ENCODE measurements at regions not wholly inside any gene's neighbourhood (a gene's known extent, or its start where the extent isn't known, plus 50 kb on each side); places are given as distances from the start of the nearest gene placed in this dataset.
"Not testable (repeated sequence)": the region's sequence is repeated elsewhere in the genome, so short reads cannot be mapped to it uniquely, and the experiment has no call there.

- DNase-seq (ENCODE audit: low read depth), result no peak
These were observed 281.0 kb downstream of the OXSM start for GRCh38 chr3:26070854-26071253.

- no peak for DNase-seq (ENCODE audit: low read depth)
These were observed 284.2 kb downstream of the OXSM start for GRCh38 chr3:26074080-26074479.

DNA sequence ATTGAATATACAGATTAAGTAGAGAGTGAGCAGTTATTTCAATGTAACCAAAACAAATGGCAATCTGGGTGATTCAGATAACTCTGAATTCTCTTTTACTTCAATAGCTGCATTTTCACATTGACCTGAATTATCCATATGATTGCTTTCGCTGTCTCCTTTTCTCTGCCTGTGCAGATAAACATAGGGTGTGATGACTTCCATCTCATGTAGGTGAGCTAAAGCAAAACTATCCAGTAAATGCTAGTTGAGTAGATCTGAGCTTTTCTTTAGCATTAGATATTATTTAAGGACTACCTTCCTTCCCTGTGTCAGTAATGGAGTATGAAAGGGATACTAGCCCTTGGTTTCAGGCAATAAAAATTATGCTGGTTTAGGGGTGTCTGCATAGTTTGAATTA is 288.6 kb downstream of the OXSM start:
- no peak for DNase-seq (ENCODE audit: low read depth)

DNA sequence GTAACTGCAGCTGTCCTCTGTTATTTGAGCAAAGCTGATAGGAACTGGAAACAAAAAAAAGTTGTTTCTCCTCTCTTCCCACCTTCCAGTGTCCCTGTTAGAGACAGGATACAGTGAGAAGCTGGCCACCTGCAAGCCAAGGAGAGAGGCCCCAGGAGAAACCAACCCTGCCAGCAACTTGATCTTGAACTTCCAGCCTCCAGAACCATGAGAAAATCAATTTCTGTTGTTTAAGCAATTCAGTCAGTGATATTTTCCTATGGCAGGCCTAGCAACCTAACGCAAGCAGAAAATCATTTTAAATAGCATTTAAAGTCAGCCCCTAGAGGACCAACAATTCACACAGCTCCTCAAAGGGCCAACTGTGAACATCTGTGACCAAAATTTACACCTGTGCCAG is 291.3 kb downstream of the OXSM start:
- no peak for DNase-seq (ENCODE audit: low read depth)

- DNase-seq (ENCODE audit: low read depth), result no peak
These were observed 291.9 kb downstream of the OXSM start for GRCh38 chr3:26081806-26082205.

- DNase-seq (ENCODE audit: low read depth), result no peak
These were observed 293.0 kb downstream of the OXSM start for GRCh38 chr3:26082911-26083310.

DNA sequence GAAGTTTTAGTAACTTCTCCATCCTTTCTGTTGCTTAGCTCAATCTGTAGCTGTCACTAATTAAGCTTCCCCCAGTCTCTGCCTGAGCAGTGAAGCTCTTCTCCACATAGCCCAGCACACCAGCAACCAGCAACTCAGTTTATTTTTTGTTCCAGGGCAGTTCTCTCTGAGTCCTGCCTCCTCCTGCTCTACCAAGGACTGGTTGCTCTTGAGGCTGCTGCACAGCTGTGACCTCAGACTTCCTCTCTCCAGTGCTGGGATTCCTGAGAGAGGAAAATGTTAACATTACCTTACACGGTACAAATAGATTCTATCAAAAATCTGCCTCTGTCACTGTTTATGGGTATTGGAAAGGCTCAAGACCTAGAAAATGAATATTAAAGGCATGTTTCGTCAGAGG is 294.7 kb downstream of the OXSM start:
- no peak for DNase-seq (ENCODE audit: low read depth)

GRCh38 chr3:26087751-26088150 is 297.9 kb downstream of the OXSM start:
- DNase-seq (ENCODE audit: low read depth), result no peak

GRCh38 chr3:26089249-26089648 is 299.4 kb downstream of the OXSM start:
- no peak for DNase-seq (ENCODE audit: low read depth)

DNA sequence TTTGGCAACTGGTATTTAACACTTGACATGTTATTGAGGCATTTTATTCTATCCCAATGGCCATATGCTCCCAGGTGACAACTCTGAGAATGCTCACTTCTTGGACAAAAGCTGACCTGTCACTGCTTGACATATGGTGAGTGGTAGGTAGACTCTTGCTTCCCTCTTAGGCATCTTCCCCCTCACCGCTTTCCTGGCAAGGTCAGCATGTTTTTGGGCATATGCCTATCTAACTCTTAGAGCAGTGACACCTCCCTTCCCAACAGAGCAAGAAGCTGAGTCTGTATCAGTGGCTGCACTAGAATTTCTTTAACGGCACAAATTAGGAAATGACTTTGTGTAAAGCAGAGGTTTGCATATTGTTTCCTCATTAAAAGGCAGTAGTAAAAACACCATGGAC is 300.7 kb downstream of the OXSM start:
- no peak for DNase-seq (ENCODE audit: low read depth)

- DNase-seq (ENCODE audit: low read depth), result no peak
These were observed 301.2 kb downstream of the OXSM start for GRCh38 chr3:26091096-26091495.

- no peak for DNase-seq (ENCODE audit: low read depth)
These were observed 301.7 kb downstream of the OXSM start for GRCh38 chr3:26091626-26092025.

DNA sequence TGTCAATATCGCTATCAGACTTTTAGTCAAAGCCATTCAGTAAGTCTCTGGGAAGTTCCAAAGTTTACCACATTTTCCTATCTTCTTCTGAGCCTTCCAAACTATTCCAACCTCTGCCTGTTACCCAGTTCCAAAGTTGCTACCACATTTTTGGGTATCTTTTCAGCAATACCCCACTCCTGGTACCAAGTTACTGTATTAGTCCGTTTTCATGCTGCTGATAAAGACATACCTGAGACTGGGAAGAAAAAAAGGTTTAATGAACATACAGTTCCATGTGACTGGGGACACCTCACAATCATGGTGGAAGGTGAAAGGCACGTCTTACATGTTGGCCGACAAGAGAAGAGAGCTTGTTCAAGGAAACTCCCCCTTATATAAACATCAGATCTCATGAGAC is 307.2 kb downstream of the OXSM start:
- DNase-seq (ENCODE audit: low read depth), result not testable (repeated sequence)

DNA sequence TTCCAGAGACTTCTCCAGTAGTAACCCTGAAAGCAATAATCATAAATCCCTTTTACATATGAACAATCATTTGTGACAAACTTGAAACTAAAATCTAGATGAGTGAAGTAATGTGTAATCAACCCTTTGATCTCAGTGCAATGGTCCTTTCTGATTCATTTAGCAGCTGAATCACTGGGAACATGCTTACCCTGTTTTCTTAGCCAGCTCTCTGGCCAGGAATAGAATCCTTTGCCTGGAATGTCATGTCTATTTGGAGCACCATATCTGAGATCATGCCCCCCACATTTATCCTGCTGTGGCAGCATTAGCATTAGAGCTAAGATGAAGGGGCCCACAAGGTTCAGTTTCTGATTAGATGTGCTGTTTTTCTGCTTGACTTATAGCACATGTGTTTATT is 309.8 kb downstream of the OXSM start:
- DNase-seq (ENCODE audit: low read depth), result peak; percentile 43

GRCh38 chr3:26100176-26100575 is 310.3 kb downstream of the OXSM start:
- DNase-seq (ENCODE audit: low read depth), result no peak

GRCh38 chr3:26102376-26102775 is 312.5 kb downstream of the OXSM start:
- no peak for DNase-seq (ENCODE audit: low read depth)

DNA sequence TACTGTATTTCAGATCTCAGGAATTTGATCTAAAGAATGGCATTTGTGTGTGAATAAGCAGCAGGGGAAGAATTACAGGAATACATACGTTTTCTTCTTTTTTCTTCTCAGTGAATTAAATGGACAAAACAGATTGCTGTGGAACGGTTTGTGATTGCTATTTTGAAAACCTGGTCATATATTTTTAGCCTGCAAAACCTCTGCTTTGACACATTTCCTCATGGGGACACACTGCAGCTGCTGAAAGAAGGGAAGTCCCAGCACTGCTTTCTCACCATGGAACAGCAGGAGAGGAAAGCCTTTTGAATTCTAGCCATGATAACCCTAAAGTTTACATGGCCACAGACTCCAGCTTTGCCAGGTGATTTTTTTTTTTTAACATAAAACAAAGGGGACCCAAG is 315.0 kb downstream of the OXSM start:
- DNase-seq (ENCODE audit: low read depth), result no peak

DNA sequence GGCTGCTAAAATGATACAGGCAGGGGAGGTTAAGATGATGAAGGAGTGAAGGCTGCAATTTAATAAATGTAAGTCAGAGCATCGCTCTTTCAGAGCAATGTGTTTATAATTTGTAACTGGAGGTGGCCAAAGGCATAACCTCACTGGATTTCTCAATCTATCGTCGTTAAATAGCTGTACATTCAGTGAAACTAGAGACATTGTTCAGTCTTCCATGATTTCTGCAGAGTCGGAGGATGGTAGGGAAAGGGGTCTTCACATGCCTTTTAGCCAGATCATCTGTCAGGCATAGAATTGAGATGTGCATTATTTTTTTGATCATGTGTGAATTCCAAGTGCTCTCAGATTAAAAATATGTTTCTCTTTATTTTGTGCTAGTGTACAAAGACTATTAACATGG is 315.4 kb downstream of the OXSM start:
- DNase-seq (ENCODE audit: low read depth), result no peak

- DNase-seq (ENCODE audit: low read depth), result no peak
These were observed 316.3 kb downstream of the OXSM start for GRCh38 chr3:26106228-26106627.

GRCh38 chr3:26108846-26109489 is 319.1 kb downstream of the OXSM start:
- DNase-seq (ENCODE audit: low read depth), result no peak

GRCh38 chr3:26114851-26115250 is 325.0 kb downstream of the OXSM start:
- no peak for DNase-seq (ENCODE audit: low read depth)

GRCh38 chr3:26118165-26118564 is 328.3 kb downstream of the OXSM start:
- no peak for DNase-seq (ENCODE audit: low read depth)

DNA sequence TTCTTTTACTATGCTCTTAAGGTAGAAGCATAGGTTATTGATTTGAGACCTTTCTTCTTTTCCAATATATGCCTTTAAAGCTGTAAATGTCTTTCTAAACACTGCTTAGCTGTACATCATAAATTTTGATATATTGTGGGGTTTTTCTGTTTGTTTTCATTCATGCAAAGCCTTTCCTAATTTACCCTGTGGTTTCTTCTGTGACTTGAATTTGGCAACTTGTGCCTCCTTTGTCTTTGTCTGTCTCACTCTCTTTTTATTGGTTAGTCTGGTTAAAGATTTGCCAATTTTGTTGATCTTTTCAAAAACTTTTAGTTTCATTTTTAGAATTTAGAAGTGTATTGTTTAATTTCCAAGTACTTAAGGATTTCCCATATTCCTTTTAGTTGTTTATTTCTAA is 343.1 kb downstream of the OXSM start:
- no peak for DNase-seq (ENCODE audit: low read depth)

DNA sequence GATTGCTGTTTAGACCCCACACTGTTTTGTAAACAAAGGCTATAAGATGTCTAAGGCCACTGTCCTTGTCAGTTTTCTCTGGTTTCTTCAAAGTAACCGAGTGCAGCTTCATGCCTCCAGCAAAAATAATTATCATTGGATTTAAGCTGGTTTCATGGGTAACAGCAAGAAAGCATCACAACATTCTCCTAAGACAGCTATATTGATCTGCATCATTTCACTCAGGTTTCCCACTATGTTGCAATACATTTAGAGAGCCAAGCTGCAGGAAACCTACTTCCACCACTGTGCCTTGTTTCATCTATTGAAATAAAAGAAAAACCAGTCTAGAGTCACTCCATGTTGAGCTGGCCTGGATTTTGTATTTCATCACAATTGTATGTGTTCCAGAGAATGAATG is 351.4 kb downstream of the OXSM start:
- no peak for DNase-seq (ENCODE audit: low read depth)

- DNase-seq (ENCODE audit: low read depth), result no peak
These were observed 355.9 kb downstream of the OXSM start for GRCh38 chr3:26145769-26146168.

Data from non-pigmented ciliary epithelial cell (primary cell).